Endothelial cell of umbilical vein (primary cell): ENCODE measurements at regions not wholly inside any gene's neighbourhood (a gene's known extent, or its start where the extent isn't known, plus 50 kb on each side); places are given as distances from the start of the nearest gene placed in this dataset.

Source experiments
- BruUV-seq: library from RNA; stranded (reverse); fragments of 400-500 nt; replicated peaks from 2 replicates; lab custom pipeline; 2021; lab: Mats Ljungman, UMichigan
- CTCF ChIA-PET: fragments of 300-600, 350-600 bp; sonication (Branson Sonifier 250); formaldehyde crosslinking; loops from one replicate; lab custom pipeline; 2021; ENCODE audit warnings: antibody characterized with exemption, inconsistent platforms; lab: Charles Lee
- POLR2A ChIA-PET: fragments of 300-600, 350-600 bp; sonication (Branson Sonifier 250); formaldehyde crosslinking; loops from one replicate; lab custom pipeline; 2021; ENCODE audit warnings: antibody characterized with exemption, inconsistent platforms; lab: Charles Lee
- DNase-seq: peaks from one replicate; pipeline ENCODE4 v3.0.0-alpha.2; 2011; ENCODE audit warnings: low read depth, low spot score
- FAIRE-seq: peaks from 2 replicates; lab custom pipeline; 2011; peaks lifted over from hg19 to GRCh38; lab: Jason Lieb, UNC
- H2AFZ ChIP-seq: 2 replicates; pipeline ENCODE4 v1.6.0; 2012; ENCODE audit warnings: low read depth, low read length, control low read depth, inconsistent platforms
- H3K27ac ChIP-seq: 2 replicates; pipeline ENCODE4 v1.5.1; 2011; ENCODE audit warnings: low read depth, mild to moderate bottlenecking, control low read depth, low read length, moderate library complexity; ENCODE audit not compliant: insufficient read depth
- H3K27me3 ChIP-seq, 2 experiments: 2 replicates each; pipeline versions ENCODE4 v1.6.0 to v1.6.1; 2011; ENCODE audit warnings: low read length in 2 of 2, mixed read lengths in 1 of 2; ENCODE audit not compliant: control insufficient read depth in 2 of 2, insufficient read depth in 2 of 2
- H3K36me3 ChIP-seq, 2 experiments: 2 replicates in 1 of 2; 3 replicates in 1 of 2; pipeline ENCODE4 v1.5.1; 2011; ENCODE audit warnings: low read length in 2 of 2, mild to moderate bottlenecking in 1 of 2, moderate library complexity in 1 of 2; ENCODE audit not compliant: control insufficient read depth in 2 of 2, insufficient read depth in 2 of 2; ENCODE audit errors: extremely low read depth in 1 of 2
- H3K4me1 ChIP-seq: 3 replicates; pipeline ENCODE4 v1.5.1; 2011; ENCODE audit warnings: mild to moderate bottlenecking, low read length; ENCODE audit not compliant: control insufficient read depth, insufficient read depth; ENCODE audit errors: extremely low read depth
- H3K4me2 ChIP-seq: 2 replicates; pipeline ENCODE4 v1.6.1; 2011; ENCODE audit warnings: low read length, control low read depth, mixed read lengths; ENCODE audit not compliant: insufficient read depth
- H3K4me3 ChIP-seq, 3 experiments: fragments of 200-600 bp in 1 of 3; sonication (generic), shearing (Covaris generic) in 1 of 3; replicated peaks in 1 of 3; 2 replicates each; pipeline ENCODE4 v1.5.1; 2011 to 2016; ENCODE audit warnings: control low read depth in 3 of 3, low read length in 3 of 3, mild to moderate bottlenecking in 2 of 3, inconsistent platforms in 1 of 3, low read depth in 1 of 3, moderate library complexity in 1 of 3; ENCODE audit not compliant: insufficient read depth in 1 of 3
- H3K79me2 ChIP-seq: 2 replicates; pipeline ENCODE4 v1.6.0; 2012; ENCODE audit warnings: low read length, inconsistent platforms; ENCODE audit not compliant: control insufficient read depth, insufficient read depth
- H3K9ac ChIP-seq: replicated peaks from 2 replicates; pipeline ENCODE3; 2011; ENCODE audit warnings: low read length, control low read depth; ENCODE audit not compliant: insufficient read depth; ENCODE audit errors: extremely low read depth
- H3K9me1 ChIP-seq: replicated peaks from 3 replicates; pipeline ENCODE4 v1.6.0; 2011; ENCODE audit warnings: mild to moderate bottlenecking, low read length; ENCODE audit not compliant: control insufficient read depth, insufficient read depth; ENCODE audit errors: extremely low read depth
- H3K9me3 ChIP-seq: replicated peaks from 2 replicates; pipeline ENCODE4 v1.5.1; 2012; ENCODE audit warnings: low read length, inconsistent platforms; ENCODE audit not compliant: control insufficient read depth, insufficient read depth
- H4K20me1 ChIP-seq: replicated peaks from 2 replicates; pipeline ENCODE3; 2011; ENCODE audit warnings: mild to moderate bottlenecking, low read length; ENCODE audit not compliant: control insufficient read depth, insufficient read depth; ENCODE audit errors: extremely low read depth
- EZH2 ChIP-seq: IDR thresholded peaks from 2 replicates; pipeline ENCODE4 v1.6.1; 2012; ENCODE audit warnings: borderline replicate concordance, low read depth, mild to moderate bottlenecking, moderate library complexity, low read length, inconsistent platforms; ENCODE audit not compliant: severe bottlenecking
- FOS ChIP-seq: IDR thresholded peaks from 2 replicates; pipeline ENCODE4 v1.6.1; 2011; ENCODE audit warnings: mild to moderate bottlenecking, low read length, moderate library complexity, borderline replicate concordance; ENCODE audit not compliant: insufficient read depth
- GATA2 ChIP-seq: IDR thresholded peaks from 2 replicates; pipeline ENCODE4 v1.7.0; 2011; ENCODE audit warnings: low read depth, mild to moderate bottlenecking, moderate library complexity, mixed read lengths, low read length; ENCODE audit not compliant: insufficient read length, insufficient read depth
- JUN ChIP-seq: IDR thresholded peaks from 2 replicates; pipeline ENCODE4 v1.6.1; 2011; ENCODE audit warnings: borderline replicate concordance, low read depth; ENCODE audit not compliant: insufficient read length, insufficient read depth
- MYC ChIP-seq: IDR thresholded peaks from one replicate; pipeline ENCODE4 v1.6.1; 2011; ENCODE audit warnings: mild to moderate bottlenecking, low read depth, low read length
- POLR2A ChIP-seq: IDR thresholded peaks from 2 replicates; pipeline ENCODE4 v1.6.1; 2012; ENCODE audit warnings: low read depth, mild to moderate bottlenecking, control low read depth, low read length
- POLR2AphosphoS5 ChIP-seq: IDR thresholded peaks from 2 replicates; pipeline ENCODE4 v1.6.1; 2012; ENCODE audit warnings: low read depth, mild to moderate bottlenecking, control low read depth, low read length, moderate library complexity; ENCODE audit not compliant: insufficient read depth
- dilution Hi-C: fragments of 300-500 bp; cut with MboI; formaldehyde crosslinking; loops from one replicate; pipeline ENCODE4 v1.15.0; 2019; ENCODE audit warnings: low sequenced_read_pairs; ENCODE audit not compliant: extremely low pct_ligation_motif_present
- intact Hi-C: fragments of 100-400 bp; cut with micrococcal nuclease; formaldehyde crosslinking; loops from one replicate; pipeline ENCODE4 v1.10.0; 2022
- TF ChIP-seq, protein P1 (sequence below): IDR thresholded peaks from 2 replicates; pipeline ENCODE4 v1.6.1; 2011; ENCODE audit not compliant: insufficient read depth, insufficient read length
- TF ChIP-seq, protein P2 (sequence below), 2 donors: IDR thresholded peaks; 1 replicate in 1 of 2; 2 replicates in 1 of 2; pipeline ENCODE4 v1.5.1; 2011; ENCODE audit warnings: low read length in 2 of 2, mild to moderate bottlenecking in 2 of 2, moderate library complexity in 2 of 2, control low read depth in 1 of 2, inconsistent platforms in 1 of 2, low read depth in 1 of 2; ENCODE audit not compliant: insufficient read depth in 1 of 2; ENCODE audit errors: extremely low read depth in 1 of 2

GRCh38 chr9:15086156-15086763 is 176.0 kb upstream of the FREM1 start:
- Histone ChIP-seq H3K4me1 (no peaks in the 10 kb centered on the region), H3K27me3 (peaks cover 0 to 2% of the 10 kb centered on the region in 2 experiments), H4K20me1 (no peaks in the 10 kb centered on the region), H2AFZ (no peak overlapping the region), H3K36me3 (no peaks in the 10 kb centered on the region), H3K4me2 (no peak overlapping the region), H3K27ac (no peak overlapping the region), H3K9me3 (no peaks in the 10 kb centered on the region), H3K9ac (no peak overlapping the region), H3K79me2 (no peaks in the 10 kb centered on the region), H3K9me1 (no peaks in the 10 kb centered on the region), H3K4me3 (no peak overlapping the region)
- intact Hi-C loops = no loop called here
- FAIRE-seq = no peak
- ChIA-PET CTCF (interaction anchor here (0.9 to 1.2 kb wide), 4 partner anchors 8 to 36 kb away, joined by 3 to 5 read pairs (median 3); no protein-coding TSS in a partner anchor), POLR2A (no interaction called here)
- TF ChIP-seq GATA2 (no peak), POLR2A (no peak), FOS (no peak), JUN (no peak), POLR2AphosphoS5 (no peak), MYC (no peak), EZH2 (no peak)
- TF ChIP-seq, protein P1, sequence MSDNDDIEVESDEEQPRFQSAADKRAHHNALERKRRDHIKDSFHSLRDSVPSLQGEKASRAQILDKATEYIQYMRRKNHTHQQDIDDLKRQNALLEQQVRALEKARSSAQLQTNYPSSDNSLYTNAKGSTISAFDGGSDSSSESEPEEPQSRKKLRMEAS = no peak
- TF ChIP-seq, protein P2, sequence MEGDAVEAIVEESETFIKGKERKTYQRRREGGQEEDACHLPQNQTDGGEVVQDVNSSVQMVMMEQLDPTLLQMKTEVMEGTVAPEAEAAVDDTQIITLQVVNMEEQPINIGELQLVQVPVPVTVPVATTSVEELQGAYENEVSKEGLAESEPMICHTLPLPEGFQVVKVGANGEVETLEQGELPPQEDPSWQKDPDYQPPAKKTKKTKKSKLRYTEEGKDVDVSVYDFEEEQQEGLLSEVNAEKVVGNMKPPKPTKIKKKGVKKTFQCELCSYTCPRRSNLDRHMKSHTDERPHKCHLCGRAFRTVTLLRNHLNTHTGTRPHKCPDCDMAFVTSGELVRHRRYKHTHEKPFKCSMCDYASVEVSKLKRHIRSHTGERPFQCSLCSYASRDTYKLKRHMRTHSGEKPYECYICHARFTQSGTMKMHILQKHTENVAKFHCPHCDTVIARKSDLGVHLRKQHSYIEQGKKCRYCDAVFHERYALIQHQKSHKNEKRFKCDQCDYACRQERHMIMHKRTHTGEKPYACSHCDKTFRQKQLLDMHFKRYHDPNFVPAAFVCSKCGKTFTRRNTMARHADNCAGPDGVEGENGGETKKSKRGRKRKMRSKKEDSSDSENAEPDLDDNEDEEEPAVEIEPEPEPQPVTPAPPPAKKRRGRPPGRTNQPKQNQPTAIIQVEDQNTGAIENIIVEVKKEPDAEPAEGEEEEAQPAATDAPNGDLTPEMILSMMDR (IDR thresholded peaks at IDR 0.05; ENCODE audit: extremely low read depth in 1 of 2, insufficient read depth in 1 of 2, low read depth in 1 of 2, low read length in 2 of 2) = no peak
- BruUV-seq = no TSS peak
- dilution Hi-C loops = no loop called here
- DNase-seq = peak; percentile 70
